22Rv1 (cell line): ENCODE measurements at regions not wholly inside any gene's neighbourhood (a gene's known extent, or its start where the extent isn't known, plus 50 kb on each side); places are given as distances from the start of the nearest gene placed in this dataset.

ENCODE experiments used
- H3K27ac ChIP-seq: fragments of 450-650 bp; 2 replicates; pipeline ENCODE4 v1.5.1; 2017
- ZFX ChIP-seq: fragments of 450-650 bp; IDR thresholded peaks from 2 replicates; pipeline ENCODE4 v1.6.1; 2017; ENCODE audit warnings: antibody characterized with exemption, borderline replicate concordance
- TF ChIP-seq, protein P1 (sequence below): fragments of 450-650 bp; IDR thresholded peaks from 2 replicates; pipeline ENCODE4 v1.5.1; 2017; ENCODE audit warnings: mild to moderate bottlenecking

DNA sequence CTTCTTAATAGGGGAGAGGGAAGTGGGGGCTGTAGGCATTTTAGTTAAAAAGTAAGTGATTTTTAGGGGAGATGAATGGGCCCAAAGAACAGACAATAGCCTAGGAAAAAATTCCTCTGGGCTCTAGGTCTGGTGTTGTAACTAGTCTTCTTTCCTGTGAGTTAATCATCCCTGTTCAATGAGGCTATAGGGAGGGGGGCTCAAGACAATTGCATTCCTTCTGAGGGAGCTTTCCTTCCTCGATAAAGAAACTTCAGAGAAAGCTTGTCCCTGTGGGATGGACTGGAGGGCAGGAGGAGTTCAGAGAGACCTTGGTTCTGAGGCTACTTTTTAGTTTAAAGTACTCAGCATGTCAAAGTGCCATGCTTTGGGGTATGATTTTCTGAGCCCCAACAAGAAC is 127.2 kb downstream of the BBS10 start:
- no peak overlapping the region for H3K27ac ChIP-seq
- no peak for TF ChIP-seq ZFX
- TF ChIP-seq, protein P1, sequence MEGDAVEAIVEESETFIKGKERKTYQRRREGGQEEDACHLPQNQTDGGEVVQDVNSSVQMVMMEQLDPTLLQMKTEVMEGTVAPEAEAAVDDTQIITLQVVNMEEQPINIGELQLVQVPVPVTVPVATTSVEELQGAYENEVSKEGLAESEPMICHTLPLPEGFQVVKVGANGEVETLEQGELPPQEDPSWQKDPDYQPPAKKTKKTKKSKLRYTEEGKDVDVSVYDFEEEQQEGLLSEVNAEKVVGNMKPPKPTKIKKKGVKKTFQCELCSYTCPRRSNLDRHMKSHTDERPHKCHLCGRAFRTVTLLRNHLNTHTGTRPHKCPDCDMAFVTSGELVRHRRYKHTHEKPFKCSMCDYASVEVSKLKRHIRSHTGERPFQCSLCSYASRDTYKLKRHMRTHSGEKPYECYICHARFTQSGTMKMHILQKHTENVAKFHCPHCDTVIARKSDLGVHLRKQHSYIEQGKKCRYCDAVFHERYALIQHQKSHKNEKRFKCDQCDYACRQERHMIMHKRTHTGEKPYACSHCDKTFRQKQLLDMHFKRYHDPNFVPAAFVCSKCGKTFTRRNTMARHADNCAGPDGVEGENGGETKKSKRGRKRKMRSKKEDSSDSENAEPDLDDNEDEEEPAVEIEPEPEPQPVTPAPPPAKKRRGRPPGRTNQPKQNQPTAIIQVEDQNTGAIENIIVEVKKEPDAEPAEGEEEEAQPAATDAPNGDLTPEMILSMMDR: no peak

DNA sequence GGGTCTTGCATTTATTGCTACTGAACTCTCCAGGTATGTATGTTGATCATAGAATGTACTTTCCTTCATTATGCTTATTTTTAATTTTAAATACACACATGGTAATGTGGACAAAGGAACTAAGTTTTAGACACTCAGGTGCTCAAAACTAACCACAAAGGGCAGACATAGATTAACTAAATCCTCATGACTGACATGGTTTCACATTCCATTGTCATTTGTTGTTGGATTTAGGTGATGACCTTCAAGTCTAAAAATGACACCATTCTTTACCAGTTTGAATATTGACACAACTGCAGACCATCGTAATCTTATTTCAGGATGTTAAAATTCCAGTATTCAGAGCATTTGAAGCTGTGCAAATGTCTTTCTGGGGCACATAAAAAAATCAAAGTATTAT is 128.4 kb downstream of the BBS10 start:
- TF ChIP-seq ZFX: no peak
- TF ChIP-seq, protein P1: no peak
- H3K27ac ChIP-seq: no peak overlapping the region

DNA sequence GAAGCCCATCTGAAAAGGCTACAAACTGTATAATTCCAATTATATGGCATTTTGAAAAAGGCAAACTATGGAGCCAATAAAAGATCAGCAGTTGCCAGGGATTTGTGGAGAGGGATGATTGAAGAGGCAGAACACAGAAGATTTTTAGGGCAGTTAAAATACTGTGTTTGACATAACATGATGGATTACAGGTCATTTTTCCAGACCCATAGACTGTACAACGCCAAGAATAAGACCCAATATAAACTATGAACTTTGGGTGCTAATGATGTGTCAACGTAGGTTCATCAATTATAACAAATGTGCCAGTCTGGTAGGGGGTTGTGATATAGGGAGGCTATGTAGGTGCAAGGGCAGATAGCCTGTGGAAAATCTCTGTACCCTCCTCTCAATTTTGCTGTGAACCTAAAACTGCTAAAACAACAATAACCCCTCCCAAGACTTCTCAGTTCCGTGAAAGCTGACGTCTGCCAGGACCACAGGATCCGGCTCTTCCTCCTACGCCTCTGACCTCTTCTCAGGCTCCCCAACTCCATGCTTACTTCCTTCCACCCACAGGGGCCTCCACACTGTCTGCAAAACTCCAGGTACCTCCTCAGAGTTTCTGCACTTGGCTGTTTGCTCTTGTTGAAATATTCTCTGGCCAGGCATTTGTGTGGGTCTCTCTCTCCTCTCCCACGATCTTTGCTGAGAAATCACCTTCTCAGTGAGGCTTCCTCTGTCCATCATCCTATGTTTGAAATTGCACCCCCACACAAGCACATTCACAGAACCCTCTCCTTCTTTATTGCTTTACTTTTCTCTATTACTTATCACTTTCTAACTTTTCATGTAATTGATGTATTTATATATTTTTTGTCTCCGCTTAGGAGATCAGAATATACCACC is 131.4 kb downstream of the BBS10 start:
- no peak overlapping the region for H3K27ac ChIP-seq
- TF ChIP-seq, protein P1: no peak
- TF ChIP-seq ZFX: no peak

DNA sequence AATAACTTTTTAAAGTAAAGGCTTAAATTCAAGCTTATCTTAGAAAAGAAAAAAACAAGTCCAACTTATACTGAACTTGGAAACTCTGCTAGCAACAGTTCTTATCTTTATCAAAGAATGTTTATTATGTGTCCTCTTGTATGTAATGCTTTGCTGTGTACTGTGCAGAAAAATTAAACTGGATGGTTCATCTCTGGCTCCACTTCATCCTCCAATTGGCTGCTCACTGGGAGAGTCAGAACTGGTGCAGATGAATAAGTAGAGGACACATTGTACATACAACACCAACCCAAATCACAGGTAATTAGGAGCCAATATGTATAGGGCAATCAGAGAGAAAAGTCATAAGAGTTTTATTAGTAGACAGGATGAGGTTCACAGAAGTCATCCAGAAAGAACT is 123.6 kb upstream of the NAP1L1 start:
- no peak overlapping the region for H3K27ac ChIP-seq
- no peak for TF ChIP-seq ZFX
- TF ChIP-seq, protein P1: no peak

DNA sequence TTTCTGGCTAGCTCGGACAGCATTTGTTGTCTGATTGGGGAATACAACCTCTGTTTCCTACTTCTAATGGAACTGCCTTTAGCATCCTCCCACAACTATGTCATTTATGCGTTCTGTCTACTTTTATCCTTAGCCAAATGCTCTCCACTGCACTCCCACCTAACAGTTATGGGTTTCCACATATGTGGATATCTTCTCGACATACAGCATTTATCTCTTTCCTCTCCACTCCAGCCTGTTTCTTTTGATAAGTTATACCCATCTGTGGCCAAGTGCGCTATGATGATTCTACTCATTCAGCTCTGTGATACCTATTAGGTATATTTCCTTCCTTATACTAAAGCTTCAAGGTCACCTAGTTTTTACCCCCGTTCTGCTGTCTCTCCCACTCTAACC is 122.2 kb upstream of the NAP1L1 start:
- H3K27ac ChIP-seq: no peak overlapping the region
- TF ChIP-seq, protein P1: no peak
- no peak for TF ChIP-seq ZFX

DNA sequence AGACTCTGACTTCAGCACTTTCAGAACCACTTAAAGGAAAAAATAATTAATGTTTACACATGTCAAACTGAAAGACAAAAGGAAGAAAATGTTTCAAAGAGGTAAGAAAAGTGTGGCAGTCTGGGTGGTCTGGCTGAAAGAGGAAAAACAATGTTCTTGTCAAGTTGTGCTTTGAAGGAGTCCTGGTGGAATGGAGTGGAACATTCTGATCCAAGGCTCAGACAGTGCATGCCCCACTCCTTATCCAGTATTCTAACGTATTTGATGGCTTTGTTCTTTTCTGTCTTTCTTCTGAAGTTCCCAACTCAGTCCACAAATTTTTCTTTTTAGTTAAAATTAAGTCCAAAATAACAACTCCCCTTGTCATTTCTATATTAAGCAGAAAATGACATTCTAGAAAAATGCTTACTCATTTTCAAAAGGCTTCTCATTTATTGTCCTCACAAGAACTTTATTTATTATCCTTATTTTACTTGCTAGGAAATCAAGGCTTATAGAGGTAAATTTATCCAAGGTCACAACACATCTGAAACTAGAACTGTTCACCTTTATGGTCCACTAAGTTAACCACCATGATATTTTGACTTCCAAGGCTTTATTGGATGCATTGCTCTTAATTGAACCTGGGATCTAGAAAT is 121.7 kb upstream of the NAP1L1 start:
- no peak for TF ChIP-seq ZFX
- TF ChIP-seq, protein P1: no peak
- H3K27ac ChIP-seq: no peak overlapping the region

DNA sequence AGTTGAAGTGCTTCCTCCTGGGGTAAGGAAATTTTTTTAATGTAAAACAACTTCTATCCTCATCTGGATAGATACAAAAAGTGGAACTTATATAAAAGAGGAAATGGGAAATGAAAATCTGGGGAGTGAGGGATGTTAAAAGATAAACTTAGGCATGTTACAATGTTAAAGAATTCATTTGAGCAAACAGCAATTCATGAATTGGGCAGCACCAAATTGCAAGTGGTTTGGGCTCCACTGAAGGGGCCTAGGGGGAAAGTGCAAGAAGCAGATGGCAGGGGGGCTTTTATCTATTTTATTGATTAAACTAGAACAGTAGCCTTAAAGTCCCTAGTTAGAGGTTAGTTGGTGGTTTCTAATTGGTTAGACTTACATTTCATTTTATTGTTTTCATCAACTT is 118.1 kb upstream of the NAP1L1 start:
- H3K27ac ChIP-seq: no peak overlapping the region
- TF ChIP-seq, protein P1: no peak
- no peak for TF ChIP-seq ZFX
